SH-SY5Y (cell line): ENCODE measurements at regions not wholly inside any gene's neighbourhood (a gene's known extent, or its start where the extent isn't known, plus 50 kb on each side); places are given as distances from the start of the nearest gene placed in this dataset.

Experiments
- GATA2 ChIP-seq: IDR thresholded peaks from 2 replicates; pipeline ENCODE4 v1.6.1; 2011; ENCODE audit warnings: mild to moderate bottlenecking, low read depth, low read length
- GATA3 ChIP-seq: IDR thresholded peaks from 2 replicates; pipeline ENCODE4 v1.6.1; 2011; ENCODE audit warnings: low read depth, mild to moderate bottlenecking, low read length, moderate library complexity

DNA sequence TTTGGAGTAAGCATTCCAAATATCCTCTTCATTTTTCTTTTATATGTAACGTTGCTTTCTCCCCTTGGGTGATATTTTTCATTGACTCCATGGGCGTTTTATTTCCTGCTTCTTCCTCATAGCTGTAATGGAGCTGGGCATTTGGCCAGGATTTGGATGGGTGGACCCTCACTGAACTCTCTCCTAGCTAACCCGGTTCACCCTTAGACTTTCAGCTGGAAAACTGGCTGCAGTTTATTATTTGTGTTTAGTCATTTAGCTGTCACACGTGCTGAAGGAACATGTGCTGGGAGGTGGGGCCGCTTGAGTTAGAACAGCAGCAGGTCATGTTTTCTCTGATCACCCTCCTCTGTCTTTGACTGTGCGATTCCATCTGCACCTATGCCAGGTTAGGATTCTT, 407.6 kb downstream of the ZIC1 start:
- no peak for TF ChIP-seq GATA2
- TF ChIP-seq GATA3, result no peak
